ENCODE measurements at regions not wholly inside any gene's neighbourhood (a gene's known extent, or its start where the extent isn't known, plus 50 kb on each side); places are given as distances from the start of the nearest gene placed in this dataset.
A peak's percentile ranks its signal among the peaks of the same experiment; 100 is the strongest.

GRCh38 chr2:74735009-74735408, 81.0 kb downstream of the SEMA4F start:
- DNase-seq, result no peak

DNA sequence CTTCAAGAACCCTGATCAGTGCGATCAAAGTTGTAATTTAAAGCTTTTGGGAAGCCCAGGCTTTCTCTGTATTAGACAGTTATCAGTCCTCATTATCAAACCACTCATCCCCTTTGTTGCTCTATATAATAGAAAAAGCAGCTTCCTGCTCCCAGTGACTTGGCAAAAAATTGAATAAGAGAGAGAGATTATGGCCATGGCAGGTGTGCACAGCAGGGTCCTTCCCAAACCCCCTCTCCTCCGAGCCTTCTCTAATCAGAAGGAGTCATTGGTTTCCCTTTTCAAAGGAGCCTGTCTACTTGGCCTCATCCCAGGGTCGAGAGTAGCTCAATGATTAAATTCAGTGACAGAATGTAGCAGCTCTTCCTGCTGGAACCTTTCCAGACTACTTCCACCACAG, 81.5 kb downstream of the SEMA4F start:
- DNase-seq, result no peak

DNA sequence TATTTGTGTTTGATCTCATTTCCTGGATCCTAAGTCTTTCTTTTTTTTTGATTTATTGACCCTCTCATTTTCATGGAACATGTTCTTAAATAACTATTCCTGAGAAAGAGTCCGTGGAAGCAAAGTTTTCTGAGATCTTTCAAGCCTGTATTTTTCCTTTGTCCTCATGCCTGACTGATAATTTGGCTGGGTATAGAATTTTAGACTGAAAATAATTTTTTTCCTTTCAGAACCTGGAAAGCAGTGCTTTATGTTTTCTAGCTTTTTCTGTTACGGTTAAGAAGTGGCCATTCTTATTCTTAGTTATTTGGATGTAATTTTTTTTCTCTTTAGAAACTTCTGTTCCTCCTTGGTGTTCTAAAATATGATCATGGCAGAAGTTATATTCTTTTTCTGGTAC, 82.5 kb downstream of the SEMA4F start:
- no peak for DNase-seq

DNA sequence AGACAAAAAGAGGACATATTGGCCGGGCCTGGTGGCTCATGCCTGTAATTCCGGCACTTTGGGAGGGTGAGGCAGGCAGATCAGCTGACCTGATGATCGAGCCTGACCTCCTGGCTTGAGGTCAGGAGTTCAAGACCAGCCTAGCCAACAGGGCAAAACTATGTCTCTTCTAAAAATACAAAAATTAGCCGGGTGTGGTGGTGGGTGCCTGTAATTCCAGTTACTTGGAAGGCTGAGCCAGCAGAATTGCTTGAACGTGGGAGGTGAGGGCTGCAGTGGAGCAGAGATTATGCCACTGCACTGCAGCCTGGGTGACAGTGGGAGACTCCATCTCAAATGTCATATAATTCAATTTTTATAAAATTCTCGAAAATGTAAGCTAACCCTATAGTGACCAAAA, 84.5 kb downstream of the SEMA4F start:
- no peak for DNase-seq

GRCh38 chr2:74739129-74739528, 85.1 kb downstream of the SEMA4F start:
- no peak for DNase-seq

DNA sequence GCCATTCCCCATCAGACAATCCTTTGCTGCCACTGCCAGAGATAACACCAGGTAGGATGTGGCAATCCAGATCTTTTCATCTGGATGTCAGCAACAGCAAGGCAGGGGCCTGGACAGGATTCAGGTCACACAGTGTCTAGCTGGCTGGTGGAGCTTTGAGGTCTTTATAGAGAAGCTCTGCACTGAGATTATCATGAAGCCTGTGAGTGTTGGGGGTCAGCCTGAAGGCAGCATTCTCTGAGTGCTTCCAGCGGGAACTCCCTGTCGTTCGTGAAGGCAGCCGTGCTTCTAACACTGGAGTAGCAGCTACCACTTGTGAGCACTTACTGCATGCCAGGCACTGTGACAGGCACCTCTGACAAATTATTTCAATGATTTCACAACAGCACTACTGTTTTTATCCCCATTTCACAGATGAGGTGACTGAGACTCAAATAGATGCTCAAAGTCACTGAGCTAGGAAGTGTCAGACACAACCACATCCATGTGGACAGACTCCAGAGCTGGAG, 85.7 kb downstream of the SEMA4F start:
- DNase-seq, result no peak

DNA sequence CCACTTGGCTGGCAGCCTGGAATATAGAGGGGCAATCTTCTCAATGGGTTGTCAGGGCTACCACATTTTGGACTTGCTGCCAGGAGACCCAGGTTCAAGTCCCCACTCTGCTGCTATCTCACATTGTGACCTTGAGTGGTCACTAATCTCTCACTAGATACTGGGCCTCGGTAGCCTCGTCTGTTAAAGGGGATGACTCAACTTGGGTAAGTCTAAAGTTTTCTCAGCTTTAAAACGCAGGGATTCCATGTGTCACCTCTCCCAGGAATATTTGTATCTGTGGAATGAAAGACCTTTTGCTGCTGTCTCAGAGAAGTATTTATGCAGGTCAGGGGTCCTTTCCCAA, 86.3 kb downstream of the SEMA4F start:
- DNase-seq, result no peak

DNA sequence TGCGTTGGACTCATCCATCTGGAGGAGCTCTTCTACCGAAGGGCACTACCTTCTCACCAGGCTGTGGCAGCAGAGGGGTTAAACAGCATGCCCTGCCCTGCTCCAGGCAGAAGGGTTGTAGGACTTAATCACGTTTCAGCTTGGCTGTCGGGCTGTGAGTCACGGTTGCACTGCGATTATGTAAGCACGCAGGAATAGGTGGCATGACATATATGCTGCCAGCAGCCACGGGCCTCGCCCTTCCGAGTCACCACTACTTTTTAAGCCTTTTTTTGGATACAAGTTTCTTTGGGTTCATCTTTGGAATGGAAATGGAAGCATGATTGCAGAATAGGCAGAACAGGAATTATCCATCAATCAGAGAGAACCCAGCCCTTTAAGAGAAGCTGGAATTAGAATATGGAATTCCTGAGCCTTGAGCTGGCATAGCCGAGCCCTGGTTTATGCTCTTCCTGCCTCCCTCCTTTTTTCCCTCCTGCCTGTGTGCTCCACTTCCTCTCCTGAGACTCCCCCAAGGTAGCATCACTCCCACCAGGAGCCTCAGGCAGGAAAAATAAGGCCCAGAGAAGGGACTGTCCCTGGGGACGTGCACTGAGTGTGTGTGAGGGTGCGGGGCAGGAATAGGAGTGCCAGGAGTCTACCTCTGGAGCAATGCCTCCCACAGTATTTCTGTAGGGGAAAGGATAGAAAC, 86.8 kb downstream of the SEMA4F start:
- DNase-seq, result peak; percentile 67

- DNase-seq, result no peak
Measured at GRCh38 chr2:74741629-74742028, 87.6 kb downstream of the SEMA4F start.

GRCh38 chr2:74742471-74742870, 88.4 kb downstream of the SEMA4F start:
- DNase-seq, result no peak

GRCh38 chr2:74743039-74743438, 89.0 kb downstream of the SEMA4F start:
- no peak for DNase-seq

GRCh38 chr2:74743778-74744177, 89.7 kb downstream of the SEMA4F start:
- DNase-seq, result no peak

DNA sequence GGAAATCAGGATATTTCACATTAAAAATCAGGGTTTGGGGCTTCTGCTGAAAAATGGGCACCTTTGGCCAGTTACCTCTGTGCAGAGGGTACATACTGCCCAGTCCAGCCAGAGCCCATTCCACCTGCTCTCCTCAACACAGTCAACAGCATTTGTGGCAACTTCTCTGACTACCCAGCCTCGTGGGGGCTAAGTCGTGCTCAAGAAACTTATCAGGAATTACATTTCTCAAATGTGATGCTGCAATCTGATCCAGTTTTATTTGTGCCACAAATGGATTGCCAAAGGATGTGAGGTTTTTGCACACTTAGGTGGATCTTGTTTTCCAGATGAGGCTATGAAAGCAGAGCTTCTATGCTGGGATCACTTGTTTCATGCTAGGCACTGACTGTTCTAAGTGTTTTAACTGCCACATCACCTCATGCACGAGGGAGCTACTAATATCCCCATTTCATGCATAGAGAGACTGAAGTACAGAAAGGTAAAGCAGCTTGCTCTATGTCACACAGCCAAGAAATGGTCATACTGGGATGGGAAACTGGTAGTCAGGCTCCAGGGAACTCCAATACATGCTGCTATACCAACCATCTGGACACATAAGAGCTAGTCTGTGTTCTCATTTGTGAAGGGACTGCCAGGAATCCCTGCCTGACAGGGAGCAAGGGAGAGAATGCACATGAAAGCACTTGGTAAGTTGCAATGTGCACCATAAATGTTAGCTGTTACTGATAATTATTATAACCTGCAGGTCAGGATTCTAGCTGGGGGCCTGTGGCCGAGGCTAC, 89.0 kb upstream of the HK2 start:
- DNase-seq, result no peak

- DNase-seq, result no peak
Measured at GRCh38 chr2:74745766-74746165, 88.2 kb upstream of the HK2 start.

- no peak for DNase-seq
Measured at GRCh38 chr2:74746480-74746879, 87.4 kb upstream of the HK2 start.

GRCh38 chr2:74747411-74748080, 86.4 kb upstream of the HK2 start:
- DNase-seq, result no peak

GRCh38 chr2:74748665-74749064, 85.3 kb upstream of the HK2 start:
- DNase-seq, result no peak

DNA sequence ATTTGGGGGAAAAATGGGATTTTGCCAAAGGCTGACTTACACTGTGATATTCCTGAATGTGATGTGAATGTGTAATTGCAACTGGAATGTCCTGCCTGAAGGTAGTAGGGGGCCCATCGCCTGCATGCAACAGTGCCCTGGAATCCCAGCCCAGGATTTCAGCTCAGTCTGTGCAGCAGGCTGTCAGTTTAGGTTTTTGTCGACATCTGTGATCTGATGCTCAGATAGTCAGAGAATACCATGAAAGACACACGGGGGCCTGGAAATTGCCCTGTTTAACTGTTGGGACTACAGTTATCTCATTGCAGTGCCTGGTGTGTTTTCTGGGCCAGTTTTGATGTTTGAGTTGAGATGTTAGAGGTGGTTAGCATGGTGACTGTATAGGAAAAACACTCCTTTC, 84.5 kb upstream of the HK2 start:
- DNase-seq, result no peak

DNA sequence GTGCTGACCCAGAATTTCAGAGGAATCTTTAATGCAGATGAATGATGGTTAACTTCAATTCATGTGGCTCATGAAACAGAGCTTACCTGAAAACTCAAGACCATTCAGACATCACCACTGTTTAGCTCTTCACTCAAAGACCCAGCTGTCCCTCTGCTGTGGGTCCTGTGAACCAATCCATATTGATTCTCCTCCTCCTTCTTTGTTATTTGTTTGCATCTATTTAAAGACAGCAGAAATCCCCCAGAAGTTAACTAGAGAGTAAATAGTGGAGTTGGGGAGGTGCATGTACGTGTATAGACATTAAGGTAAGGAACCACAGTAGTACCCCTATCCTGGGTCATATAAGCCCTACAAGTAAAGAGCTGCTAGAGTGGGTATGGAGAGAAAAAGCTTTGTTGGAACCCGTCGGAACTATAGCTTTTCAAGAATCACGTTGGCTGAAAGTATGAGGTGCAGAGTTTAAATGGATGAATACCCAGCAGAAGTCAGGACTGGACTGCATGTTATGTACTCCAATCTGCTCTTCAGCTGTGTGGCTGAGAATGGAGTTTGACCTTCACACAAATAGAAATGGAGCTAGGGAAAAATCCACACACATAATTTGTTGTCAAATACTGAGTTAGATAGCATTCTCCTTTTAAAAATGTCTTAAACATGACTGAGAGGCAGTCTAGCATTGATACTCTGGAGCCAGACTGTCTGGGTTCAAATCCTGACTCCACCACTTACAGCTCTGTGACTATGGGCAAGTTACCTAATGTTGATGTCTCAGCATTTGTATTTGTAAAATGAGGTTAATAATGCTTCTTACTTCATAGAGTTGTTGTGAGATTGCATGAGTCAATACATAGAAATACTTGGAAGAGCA, 81.7 kb upstream of the HK2 start:
- DNase-seq, result no peak

GRCh38 chr2:74755386-74755785, 78.5 kb upstream of the HK2 start:
- no peak for DNase-seq

- DNase-seq, result no peak
Measured at GRCh38 chr2:74756356-74756890, 77.5 kb upstream of the HK2 start.

- no peak for DNase-seq
Measured at GRCh38 chr2:74759986-74760385, 73.9 kb upstream of the HK2 start.
